Hematopoietic multipotent progenitor cell treated with erythropoietin and hydrocortisone succinate and interleukin-3 and kit ligand, for 8 days (in vitro differentiated cells): ENCODE measurements at regions not wholly inside any gene's neighbourhood (a gene's known extent, or its start where the extent isn't known, plus 50 kb on each side); places are given as distances from the start of the nearest gene placed in this dataset.
A peak's percentile ranks its signal among the peaks of the same experiment; 100 is the strongest.

Experiments used
- DNase-seq: peaks from one replicate; pipeline ENCODE4 v3.0.0-alpha.2; 2015

GRCh38 chr9:14389657-14390056 lies 75.7 kb upstream of the NFIB start:
- no peak for DNase-seq

- no peak for DNase-seq
Observed at GRCh38 chr9:14389146-14389545, 75.2 kb upstream of the NFIB start.

GRCh38 chr9:14383773-14384172 lies 69.8 kb upstream of the NFIB start:
- no peak for DNase-seq

GRCh38 chr9:14383294-14383693 lies 69.4 kb upstream of the NFIB start:
- peak; percentile 5 for DNase-seq

- DNase-seq: no peak
Observed at GRCh38 chr9:14380061-14380836, 66.3 kb upstream of the NFIB start.

- DNase-seq: no peak
Observed at GRCh38 chr9:14379280-14379679, 65.3 kb upstream of the NFIB start.

- no peak for DNase-seq
Observed at GRCh38 chr9:14373706-14374105, 59.8 kb upstream of the NFIB start.

GRCh38 chr9:14373336-14373666 lies 59.4 kb upstream of the NFIB start:
- no peak for DNase-seq

GRCh38 chr9:14372437-14373335 lies 58.7 kb upstream of the NFIB start:
- DNase-seq: no peak

- no peak for DNase-seq
Observed at GRCh38 chr9:14369011-14369410, 55.1 kb upstream of the NFIB start.

- DNase-seq: no peak
Observed at GRCh38 chr9:14366076-14366475, 52.1 kb upstream of the NFIB start.

GRCh38 chr9:14365670-14366069 lies 51.7 kb upstream of the NFIB start:
- no peak for DNase-seq
